Caco-2 (cell line): ENCODE measurements at regions not wholly inside any gene's neighbourhood (a gene's known extent, or its start where the extent isn't known, plus 50 kb on each side); places are given as distances from the start of the nearest gene placed in this dataset.

Experiments used
- BruUV-seq: library from RNA; stranded (reverse); fragments of 400-500 nt; replicated peaks from 2 replicates; lab custom pipeline; 2021; lab: Mats Ljungman, UMichigan
- CTCF ChIA-PET: fragments of 300-600 bp; sonication (Branson Sonifier 250); formaldehyde crosslinking; loops from one replicate; lab custom pipeline; 2022; ENCODE audit warnings: antibody characterized with exemption; lab: Charles Lee
- POLR2A ChIA-PET: fragments of 300-600 bp; sonication (Branson Sonifier 250); formaldehyde crosslinking; loops from one replicate; lab custom pipeline; 2022; ENCODE audit warnings: antibody characterized with exemption; lab: Charles Lee
- DNase-seq, 2 experiments: peaks; one replicate each; pipeline versions ENCODE4 v3.0.0 to v3.0.0-alpha.2; 2020 to 2022
- H3K27me3 ChIP-seq: replicated peaks from 2 replicates; pipeline ENCODE4 v1.6.0; 2011; ENCODE audit warnings: low read length; ENCODE audit not compliant: control insufficient read depth, insufficient read depth
- H3K36me3 ChIP-seq: 2 replicates; pipeline ENCODE4 v1.5.1; 2011; ENCODE audit warnings: low read length; ENCODE audit not compliant: control insufficient read depth, insufficient read depth
- H3K4me1 ChIP-seq: fragments of 250-450 bp; sonication (Bioruptor Pico); 2 replicates; pipeline ENCODE4 v1.5.1; 2020; ENCODE audit warnings: mild to moderate bottlenecking
- H3K4me3 ChIP-seq: 2 replicates; pipeline ENCODE4 v1.5.1; 2011; ENCODE audit warnings: low read depth, mild to moderate bottlenecking, control low read depth, low read length
- H3K9me3 ChIP-seq: fragments of 250-450 bp; sonication (Bioruptor Pico); 2 replicates; pipeline ENCODE4 v1.5.1; 2020; ENCODE audit warnings: mild to moderate bottlenecking, moderate library complexity
- H3K27ac Mint-ChIP-seq: one replicate; pipeline ENCODE4 v1.8.0; 2022; ENCODE audit warnings: mixed read lengths; ENCODE audit not compliant: unreplicated experiment
- H3K27me3 Mint-ChIP-seq: one replicate; pipeline ENCODE4 v1.8.0; 2022; ENCODE audit warnings: mixed read lengths; ENCODE audit not compliant: insufficient read depth, unreplicated experiment
- H3K36me3 Mint-ChIP-seq: one replicate; pipeline ENCODE4 v1.8.0; 2022; ENCODE audit warnings: mild to moderate bottlenecking, mixed read lengths; ENCODE audit not compliant: insufficient read depth, unreplicated experiment
- H3K4me1 Mint-ChIP-seq: one replicate; pipeline ENCODE4 v1.8.0; 2022; ENCODE audit warnings: low read depth, mixed read lengths; ENCODE audit not compliant: unreplicated experiment
- H3K4me3 Mint-ChIP-seq: one replicate; pipeline ENCODE4 v1.8.0; 2022; ENCODE audit warnings: mild to moderate bottlenecking, moderate library complexity, mixed read lengths; ENCODE audit not compliant: unreplicated experiment
- H3K9me3 Mint-ChIP-seq: one replicate; pipeline ENCODE4 v1.8.0; 2022; ENCODE audit warnings: mixed read lengths; ENCODE audit not compliant: unreplicated experiment
- intact Hi-C: fragments of 100-400 bp; cut with micrococcal nuclease; formaldehyde crosslinking; loops from one replicate; pipeline ENCODE4 v1.10.0; 2022; ENCODE audit not compliant: unreplicated experiment
- TF ChIP-seq, protein P1 (sequence below), 2 experiments: fragments of 200-600 bp in 1 of 2; IDR thresholded peaks; 1 replicate in 1 of 2; 2 replicates in 1 of 2; pipeline versions ENCODE4 v1.5.1 to v1.8.0; 2011 to 2022; ENCODE audit warnings: antibody characterized with exemption in 1 of 2, control low read depth in 1 of 2, inconsistent platforms in 1 of 2, low read depth in 1 of 2, low read length in 1 of 2, mild to moderate bottlenecking in 1 of 2, moderate library complexity in 1 of 2; ENCODE audit not compliant: insufficient read depth in 1 of 2, severe bottlenecking in 1 of 2, unreplicated experiment in 1 of 2

DNA sequence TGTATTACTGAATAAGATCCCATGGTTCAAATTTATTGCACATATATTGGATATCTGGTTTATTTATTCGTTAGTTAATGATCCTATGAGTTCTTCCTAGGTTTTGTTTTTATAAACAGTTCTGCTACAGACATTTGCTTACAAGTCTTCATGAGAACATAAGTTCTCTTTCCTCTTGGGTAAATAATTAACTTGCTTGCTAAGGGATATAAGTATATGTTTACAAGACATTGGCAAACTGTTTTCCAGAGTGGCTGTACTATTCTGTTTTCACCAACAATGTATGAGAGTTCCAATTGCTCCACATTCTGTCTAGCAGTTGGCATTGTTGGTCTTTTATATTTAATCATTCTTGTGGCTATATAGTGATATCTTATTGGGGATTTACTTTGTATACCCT, 341.8 kb upstream of the GBE1 start:
- Mint-ChIP-seq H3K36me3 (no peaks in the 10 kb centered on the region), H3K4me1 (no peaks in the 10 kb centered on the region), H3K27ac (no peak overlapping the region), H3K4me3 (no peak overlapping the region), H3K27me3 (peaks cover 3% of the 10 kb centered on the region), H3K9me3 (no peaks in the 10 kb centered on the region)
- ChIA-PET POLR2A (no interaction called here), CTCF (no interaction called here)
- Histone ChIP-seq H3K9me3 (no peaks in the 10 kb centered on the region), H3K36me3 (no peaks in the 10 kb centered on the region), H3K27me3 (no peaks in the 10 kb centered on the region), H3K4me3 (no peak overlapping the region), H3K4me1 (no peaks in the 10 kb centered on the region)
- no peak for DNase-seq
- TF ChIP-seq, protein P1, sequence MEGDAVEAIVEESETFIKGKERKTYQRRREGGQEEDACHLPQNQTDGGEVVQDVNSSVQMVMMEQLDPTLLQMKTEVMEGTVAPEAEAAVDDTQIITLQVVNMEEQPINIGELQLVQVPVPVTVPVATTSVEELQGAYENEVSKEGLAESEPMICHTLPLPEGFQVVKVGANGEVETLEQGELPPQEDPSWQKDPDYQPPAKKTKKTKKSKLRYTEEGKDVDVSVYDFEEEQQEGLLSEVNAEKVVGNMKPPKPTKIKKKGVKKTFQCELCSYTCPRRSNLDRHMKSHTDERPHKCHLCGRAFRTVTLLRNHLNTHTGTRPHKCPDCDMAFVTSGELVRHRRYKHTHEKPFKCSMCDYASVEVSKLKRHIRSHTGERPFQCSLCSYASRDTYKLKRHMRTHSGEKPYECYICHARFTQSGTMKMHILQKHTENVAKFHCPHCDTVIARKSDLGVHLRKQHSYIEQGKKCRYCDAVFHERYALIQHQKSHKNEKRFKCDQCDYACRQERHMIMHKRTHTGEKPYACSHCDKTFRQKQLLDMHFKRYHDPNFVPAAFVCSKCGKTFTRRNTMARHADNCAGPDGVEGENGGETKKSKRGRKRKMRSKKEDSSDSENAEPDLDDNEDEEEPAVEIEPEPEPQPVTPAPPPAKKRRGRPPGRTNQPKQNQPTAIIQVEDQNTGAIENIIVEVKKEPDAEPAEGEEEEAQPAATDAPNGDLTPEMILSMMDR (IDR thresholded peaks at IDR 0.05; ENCODE audit: insufficient read depth in 1 of 2, low read depth in 1 of 2, low read length in 1 of 2, severe bottlenecking in 1 of 2, unreplicated experiment in 1 of 2): no peak
- intact Hi-C loops: no loop called here
- BruUV-seq: no TSS peak

- BruUV-seq: no TSS peak
- CTCF ChIA-PET: no interaction called here
These were observed 338.9 kb upstream of the GBE1 start for GRCh38 chr3:82100378-82100777.

GRCh38 chr3:82093641-82094040, 332.2 kb upstream of the GBE1 start:
- Histone ChIP-seq H3K36me3 (no peaks in the 10 kb centered on the region), H3K9me3 (no peaks in the 10 kb centered on the region), H3K4me3 (no peak overlapping the region), H3K27me3 (no peaks in the 10 kb centered on the region), H3K4me1 (no peaks in the 10 kb centered on the region)
- POLR2A ChIA-PET: no interaction called here
- Mint-ChIP-seq H3K36me3 (no peaks in the 10 kb centered on the region), H3K27ac (no peak overlapping the region), H3K4me3 (no peak overlapping the region), H3K9me3 (no peaks in the 10 kb centered on the region), H3K4me1 (no peaks in the 10 kb centered on the region), H3K27me3 (no peaks in the 10 kb centered on the region)
- CTCF ChIA-PET: no interaction called here
- no TSS peak for BruUV-seq
- TF ChIP-seq, protein P1 (IDR thresholded peaks at IDR 0.05; ENCODE audit: insufficient read depth in 1 of 2, low read depth in 1 of 2, low read length in 1 of 2, severe bottlenecking in 1 of 2, unreplicated experiment in 1 of 2): no peak
- intact Hi-C loops: no loop called here
- DNase-seq: no peak

More at GRCh38 chr3:82100378-82100777, 338.9 kb upstream of the GBE1 start:
- peak in 1 of 2 experiments; percentile 46 for DNase-seq
- peaks cover 3% of the 10 kb centered on the region for H3K27me3 Mint-ChIP-seq
- Histone ChIP-seq H3K27me3 (no peaks in the 10 kb centered on the region), H3K36me3 (no peaks in the 10 kb centered on the region), H3K9me3 (no peaks in the 10 kb centered on the region), H3K4me3 (no peak overlapping the region), H3K4me1 (no peaks in the 10 kb centered on the region)
- H3K36me3 Mint-ChIP-seq: no peaks in the 10 kb centered on the region
- intact Hi-C loops: no loop called here
- no peak overlapping the region for H3K27ac Mint-ChIP-seq
- no peaks in the 10 kb centered on the region for H3K4me1 Mint-ChIP-seq
- no peak overlapping the region for H3K4me3 Mint-ChIP-seq
- H3K9me3 Mint-ChIP-seq: no peaks in the 10 kb centered on the region
- TF ChIP-seq, protein P1 (IDR thresholded peaks at IDR 0.05; ENCODE audit: insufficient read depth in 1 of 2, low read depth in 1 of 2, low read length in 1 of 2, severe bottlenecking in 1 of 2, unreplicated experiment in 1 of 2): no peak
- POLR2A ChIA-PET: no interaction called here
